ENCODE measurements at regions not wholly inside any gene's neighbourhood (a gene's known extent, or its start where the extent isn't known, plus 50 kb on each side); places are given as distances from the start of the nearest gene placed in this dataset.

DNA sequence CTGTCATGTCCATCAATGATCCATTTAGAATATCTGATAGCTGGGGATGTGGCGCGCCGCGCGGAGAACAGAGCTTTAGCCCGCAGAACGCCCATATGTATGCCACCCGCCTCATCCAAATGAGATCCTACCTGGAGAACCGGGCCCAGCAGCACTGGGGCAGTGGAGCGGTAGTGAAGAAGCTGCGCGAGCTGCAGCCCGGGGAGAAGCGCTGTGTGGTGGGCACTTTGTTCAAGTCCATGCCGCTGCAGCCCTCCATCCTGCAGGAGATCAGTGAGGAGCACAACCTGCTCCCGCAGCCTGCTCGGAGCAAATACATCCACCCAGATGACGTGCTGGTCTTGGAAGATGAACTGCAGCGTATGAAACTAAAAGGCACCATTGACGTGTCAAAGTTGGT, 313.7 kb downstream of the NR2F1-AS1 start:
- intact Hi-C loops (cut with micrococcal nuclease) (no loop called here), dilution Hi-C loops (cut with MboI; ENCODE audit: extremely low pct_ligation_motif_present, low sequenced_read_pairs) (no loop called here)
- ChIA-PET POLR2A (no interaction called here), CTCF (no interaction called here)
- Histone ChIP-seq H3K9me3 (replicated peaks; ENCODE audit: control insufficient read depth, insufficient read depth, low read length) (no peaks in the 10 kb centered on the region), H3K79me2 (ENCODE audit: control insufficient read depth, insufficient read depth, low read length) (no peaks in the 10 kb centered on the region), H3K4me2 (ENCODE audit: insufficient read depth, low read length) (no peak overlapping the region), H3K9ac (replicated peaks; ENCODE audit: extremely low read depth, insufficient read depth, low read length) (no peak overlapping the region), H3K27ac (ENCODE audit: insufficient read depth, low read depth, low read length) (no peak overlapping the region), H3K27me3 (ENCODE audit: control insufficient read depth in 2 of 2, insufficient read depth in 2 of 2, low read length in 2 of 2) (no peaks in the 10 kb centered on the region), H2AFZ (ENCODE audit: low read depth, low read length) (no peak overlapping the region), H3K4me3 (replicated peaks in 1 of 3; ENCODE audit: insufficient read depth in 1 of 3, low read depth in 1 of 3, low read length in 3 of 3) (no peak overlapping the region), H3K36me3 (ENCODE audit: control insufficient read depth in 2 of 2, extremely low read depth in 1 of 2, insufficient read depth in 2 of 2, low read length in 2 of 2) (no peaks in the 10 kb centered on the region), H4K20me1 (replicated peaks; ENCODE audit: control insufficient read depth, extremely low read depth, insufficient read depth, low read length) (no peaks in the 10 kb centered on the region), H3K4me1 (ENCODE audit: control insufficient read depth, extremely low read depth, insufficient read depth, low read length) (no peaks in the 10 kb centered on the region), H3K9me1 (replicated peaks; ENCODE audit: control insufficient read depth, extremely low read depth, insufficient read depth, low read length) (no peaks in the 10 kb centered on the region)
- DNase-seq (ENCODE audit: low read depth, low spot score) (no peak), FAIRE-seq (no peak)
- TF ChIP-seq, protein P1, sequence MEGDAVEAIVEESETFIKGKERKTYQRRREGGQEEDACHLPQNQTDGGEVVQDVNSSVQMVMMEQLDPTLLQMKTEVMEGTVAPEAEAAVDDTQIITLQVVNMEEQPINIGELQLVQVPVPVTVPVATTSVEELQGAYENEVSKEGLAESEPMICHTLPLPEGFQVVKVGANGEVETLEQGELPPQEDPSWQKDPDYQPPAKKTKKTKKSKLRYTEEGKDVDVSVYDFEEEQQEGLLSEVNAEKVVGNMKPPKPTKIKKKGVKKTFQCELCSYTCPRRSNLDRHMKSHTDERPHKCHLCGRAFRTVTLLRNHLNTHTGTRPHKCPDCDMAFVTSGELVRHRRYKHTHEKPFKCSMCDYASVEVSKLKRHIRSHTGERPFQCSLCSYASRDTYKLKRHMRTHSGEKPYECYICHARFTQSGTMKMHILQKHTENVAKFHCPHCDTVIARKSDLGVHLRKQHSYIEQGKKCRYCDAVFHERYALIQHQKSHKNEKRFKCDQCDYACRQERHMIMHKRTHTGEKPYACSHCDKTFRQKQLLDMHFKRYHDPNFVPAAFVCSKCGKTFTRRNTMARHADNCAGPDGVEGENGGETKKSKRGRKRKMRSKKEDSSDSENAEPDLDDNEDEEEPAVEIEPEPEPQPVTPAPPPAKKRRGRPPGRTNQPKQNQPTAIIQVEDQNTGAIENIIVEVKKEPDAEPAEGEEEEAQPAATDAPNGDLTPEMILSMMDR (IDR thresholded peaks at IDR 0.05; ENCODE audit: extremely low read depth in 1 of 2, insufficient read depth in 1 of 2, low read depth in 1 of 2, low read length in 2 of 2): no peak
- TF ChIP-seq FOS (IDR thresholded peaks at IDR 0.05; ENCODE audit: borderline replicate concordance, insufficient read depth, low read length) (no peak), POLR2A (IDR thresholded peaks at IDR 0.05; ENCODE audit: low read depth, low read length) (no peak), MYC (IDR thresholded peaks at IDR 0.05; ENCODE audit: low read depth, low read length) (no peak), JUN (IDR thresholded peaks at IDR 0.05; ENCODE audit: borderline replicate concordance, insufficient read depth, insufficient read length, low read depth) (no peak), EZH2 (IDR thresholded peaks at IDR 0.05; ENCODE audit: borderline replicate concordance, low read depth, low read length, severe bottlenecking) (no peak), POLR2AphosphoS5 (IDR thresholded peaks at IDR 0.05; ENCODE audit: insufficient read depth, low read depth, low read length) (no peak)
- TF ChIP-seq, protein P2, sequence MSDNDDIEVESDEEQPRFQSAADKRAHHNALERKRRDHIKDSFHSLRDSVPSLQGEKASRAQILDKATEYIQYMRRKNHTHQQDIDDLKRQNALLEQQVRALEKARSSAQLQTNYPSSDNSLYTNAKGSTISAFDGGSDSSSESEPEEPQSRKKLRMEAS (IDR thresholded peaks at IDR 0.05; ENCODE audit: insufficient read depth, insufficient read length): no peak
- BruUV-seq (replicated peaks): no TSS peak

All from endothelial cell of umbilical vein (primary cell).